ENCODE measurements at regions not wholly inside any gene's neighbourhood (a gene's known extent, or its start where the extent isn't known, plus 50 kb on each side); places are given as distances from the start of the nearest gene placed in this dataset.

DNA sequence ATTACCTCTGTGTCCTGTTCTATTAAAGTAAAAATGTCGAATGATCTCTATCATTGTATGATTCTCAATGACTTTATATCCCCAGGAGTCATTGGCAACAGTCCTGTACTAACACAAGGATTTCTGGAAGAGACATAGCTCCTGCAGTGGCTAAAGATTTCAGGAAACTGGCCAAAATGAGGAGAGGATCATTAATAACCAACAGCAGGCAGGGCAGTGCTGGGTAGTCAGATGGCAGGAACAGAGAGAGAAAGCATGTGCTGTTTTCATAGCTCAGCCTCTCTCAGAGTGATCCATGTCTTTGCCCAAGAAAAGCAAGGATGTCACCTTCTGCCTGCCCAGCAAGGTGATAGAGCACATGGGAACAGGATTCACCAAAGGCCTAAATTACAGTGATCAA is 604.7 kb upstream of the PLXNA2 start:
- no peak for DNase-seq (ENCODE audit: low spot score)

DNA sequence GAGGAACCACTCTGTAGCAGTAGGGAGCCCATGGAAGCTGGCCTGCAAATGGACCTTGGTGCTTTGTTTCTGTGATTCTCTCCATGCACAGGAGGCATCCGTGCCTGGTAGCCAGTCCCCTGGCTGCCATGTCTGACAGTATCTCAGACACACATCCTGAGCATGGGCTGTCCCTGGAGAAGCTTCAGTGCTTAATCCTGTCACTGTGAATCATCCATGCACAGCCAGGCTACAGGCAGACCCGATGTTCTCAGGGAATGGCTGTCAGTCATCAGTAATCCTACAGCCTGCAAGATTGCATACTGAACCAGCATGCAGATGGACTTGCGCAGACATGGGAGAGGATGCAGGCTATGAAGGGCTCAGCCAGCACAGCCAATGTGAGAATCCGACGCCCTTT is 606.3 kb upstream of the PLXNA2 start:
- DNase-seq (ENCODE audit: low spot score), result no peak

DNA sequence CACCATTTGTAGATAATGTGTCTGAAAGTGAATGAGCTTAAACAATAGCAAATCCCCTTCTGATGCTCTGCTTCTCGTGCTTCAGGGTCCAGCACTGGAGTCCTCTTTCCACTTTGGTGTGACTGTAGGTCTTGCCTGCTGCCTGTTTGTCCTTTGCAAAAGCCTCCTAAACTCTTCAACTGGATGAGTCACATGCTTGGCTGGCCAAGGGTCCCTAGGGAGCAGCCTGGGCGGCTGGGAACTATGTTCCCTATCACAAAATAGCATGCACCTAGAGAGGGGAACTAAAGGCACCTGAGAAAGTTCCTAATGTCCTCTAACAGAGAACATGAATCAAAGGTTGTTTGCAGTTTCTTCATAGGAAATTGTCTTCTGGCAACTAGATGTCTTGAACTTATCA is 607.2 kb upstream of the PLXNA2 start:
- DNase-seq (ENCODE audit: low spot score), result no peak

DNA sequence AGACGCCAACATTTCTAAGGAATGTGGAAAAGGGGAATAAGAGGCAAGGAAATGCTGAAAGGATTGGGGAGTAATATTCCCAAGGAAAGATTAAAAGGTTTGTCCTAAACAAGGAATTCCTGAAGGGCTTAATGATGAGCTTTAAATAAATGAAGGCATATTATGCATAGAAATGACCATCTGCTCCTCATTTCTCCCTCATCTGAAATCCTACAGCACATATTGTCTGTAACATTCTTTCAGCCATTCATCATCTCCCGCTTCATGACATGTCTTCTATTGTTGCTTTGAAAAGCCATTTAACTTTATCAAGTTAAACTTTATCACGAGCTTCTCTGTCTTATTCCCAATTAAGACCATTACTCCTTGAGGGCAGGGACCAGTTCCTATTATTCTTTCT is 608.7 kb upstream of the PLXNA2 start:
- DNase-seq (ENCODE audit: low spot score), result no peak

DNA sequence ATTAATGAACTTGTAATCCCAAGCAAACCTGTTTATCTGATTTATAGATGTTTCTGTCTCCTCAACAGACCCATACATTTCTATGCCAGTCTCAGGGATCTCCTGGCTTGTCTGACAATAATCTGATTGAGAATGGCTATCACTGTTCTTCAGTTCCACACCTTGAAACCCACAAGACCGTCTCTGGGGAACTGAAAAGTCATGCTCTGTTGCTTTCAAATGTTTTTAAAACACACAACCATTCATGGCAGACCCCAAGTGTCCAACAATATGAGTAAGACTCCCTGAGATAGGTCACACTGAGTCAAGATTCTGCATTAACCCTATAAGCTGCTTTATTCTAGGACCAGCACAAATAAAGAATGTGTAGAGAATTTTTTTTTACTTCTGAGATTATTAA is 611.2 kb upstream of the PLXNA2 start:
- DNase-seq (ENCODE audit: low spot score), result no peak

DNA sequence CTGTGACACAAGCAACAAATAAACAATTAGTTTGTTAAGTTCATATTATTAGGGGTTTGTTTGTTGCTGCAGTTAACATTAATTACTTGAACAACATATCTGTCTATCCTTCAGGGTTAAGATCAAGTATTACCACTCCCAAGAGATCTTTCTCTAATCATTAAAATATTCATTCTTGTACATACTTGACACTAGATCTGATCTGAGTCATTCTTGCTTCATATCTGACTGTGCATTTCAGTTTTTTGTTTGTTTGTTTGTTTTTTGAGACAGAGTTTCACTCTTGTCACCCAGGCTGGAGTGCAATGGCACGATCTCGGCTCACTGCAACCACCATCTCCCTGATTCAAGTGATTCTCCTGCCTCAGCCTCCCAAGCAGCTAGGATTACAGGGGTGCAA is 613.3 kb upstream of the PLXNA2 start:
- no peak for DNase-seq (ENCODE audit: low spot score)

DNA sequence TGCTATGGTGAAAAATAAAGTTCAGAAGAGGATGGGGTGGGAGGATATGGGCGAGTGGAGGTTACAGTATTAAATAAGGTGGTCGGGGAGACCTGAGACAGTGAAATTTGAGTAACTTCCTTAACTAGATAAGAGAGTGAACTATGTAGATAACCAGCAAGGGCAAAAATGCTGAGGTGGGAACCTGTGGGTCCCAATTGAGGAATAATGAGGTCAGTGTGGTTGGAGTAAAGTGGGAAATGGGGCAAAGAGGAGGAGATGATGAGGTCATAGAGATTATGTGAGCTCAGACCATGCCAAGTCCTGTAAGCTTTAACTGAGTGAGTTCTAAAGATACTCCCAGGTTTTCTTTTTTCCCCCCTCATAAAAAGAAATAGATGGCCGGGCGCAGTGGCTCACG is 614.6 kb upstream of the PLXNA2 start:
- DNase-seq (ENCODE audit: low spot score), result no peak

DNA sequence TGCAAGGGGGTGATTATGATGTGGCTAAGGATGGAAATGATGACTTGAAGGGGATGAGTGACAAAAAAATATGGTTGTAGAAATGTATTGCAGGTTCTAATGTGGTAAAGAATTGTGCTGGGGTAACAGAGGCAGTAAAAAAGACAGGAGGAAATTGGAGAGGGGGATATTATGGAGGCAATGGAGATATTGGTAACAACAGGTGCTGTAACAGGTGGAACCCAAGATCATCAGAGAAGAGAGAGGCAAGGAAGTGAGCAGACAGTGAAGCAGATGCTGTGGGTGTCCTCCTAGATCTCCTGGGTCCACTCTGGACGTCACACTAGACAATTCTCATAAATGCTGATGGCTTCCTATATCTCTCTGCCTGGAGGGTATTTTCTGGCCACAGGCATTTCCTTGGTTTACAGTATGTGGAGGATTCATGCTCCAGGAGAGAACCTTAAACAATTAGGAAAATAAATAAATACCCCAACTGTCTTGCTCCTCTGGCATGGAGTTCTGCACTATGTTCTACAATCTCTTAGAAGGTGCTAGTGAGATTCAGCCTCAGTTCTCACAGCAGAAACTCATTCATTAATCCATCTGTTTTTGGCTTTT is 620.3 kb upstream of the PLXNA2 start:
- DNase-seq (ENCODE audit: low spot score), result no peak

DNA sequence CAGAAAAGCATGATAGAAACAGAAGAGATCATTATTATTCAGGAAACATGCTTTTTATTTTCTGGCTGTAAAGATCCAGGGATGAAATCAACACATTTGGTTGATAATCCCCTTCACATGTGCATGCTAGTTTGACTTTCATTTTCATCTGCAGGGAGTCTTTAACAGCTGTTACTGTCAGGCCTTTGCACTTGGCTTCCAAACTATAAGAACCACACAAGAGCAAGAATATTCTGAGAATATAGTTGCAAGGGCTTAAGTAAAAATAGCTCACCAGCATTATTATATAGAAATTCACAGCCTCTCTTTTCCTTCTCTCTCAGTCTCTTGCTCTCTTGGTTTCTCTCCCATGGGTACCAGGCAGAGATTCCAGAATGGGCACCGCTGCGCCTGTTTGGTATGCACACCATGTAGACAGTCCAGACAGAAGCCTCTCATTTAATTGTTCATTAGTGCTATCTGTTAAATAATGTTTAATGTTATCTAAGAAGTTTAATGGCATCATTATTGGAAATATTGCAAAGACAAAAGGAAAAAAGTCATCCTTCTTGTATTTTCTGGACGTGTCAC is 622.3 kb upstream of the PLXNA2 start:
- no peak for DNase-seq (ENCODE audit: low spot score)

DNA sequence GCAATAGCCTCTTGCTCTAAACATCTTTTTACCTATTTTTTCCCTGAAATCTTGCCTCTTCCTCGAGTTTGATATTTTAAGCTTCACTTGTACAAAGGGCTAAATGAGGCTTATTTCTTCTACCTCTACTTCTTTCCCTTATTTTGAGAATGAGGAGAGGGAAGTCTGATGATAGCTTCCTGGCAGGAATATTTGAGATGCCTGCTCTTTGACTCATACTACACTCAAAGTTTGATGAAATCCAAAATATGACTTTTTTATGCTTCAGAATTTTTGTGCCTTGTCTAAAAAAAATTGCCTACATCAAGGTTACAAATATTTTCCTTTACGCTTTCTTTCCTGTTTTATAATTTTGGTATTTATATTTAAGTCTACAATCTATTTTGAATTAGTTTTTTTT is 624.4 kb upstream of the PLXNA2 start:
- no peak for DNase-seq (ENCODE audit: low spot score)

DNA sequence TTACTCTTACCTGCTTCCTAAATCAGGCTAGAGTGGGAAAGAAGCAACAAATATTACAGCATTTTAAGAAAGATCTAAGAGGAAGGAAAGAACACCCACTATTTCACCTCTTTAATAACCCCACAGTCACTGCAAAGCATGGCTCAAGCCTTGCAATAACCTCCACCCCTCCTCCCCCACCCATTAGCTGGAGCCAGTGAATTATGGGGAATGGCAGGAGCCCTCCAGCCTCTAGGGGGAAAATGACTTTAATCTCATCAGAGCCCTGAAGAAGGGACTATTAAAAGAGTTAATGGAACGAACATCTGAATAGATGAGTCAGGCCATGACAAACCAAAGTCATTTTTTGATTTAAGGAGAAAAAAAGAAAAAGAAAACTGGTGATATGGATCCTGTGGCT is 630.7 kb upstream of the PLXNA2 start:
- DNase-seq (ENCODE audit: low spot score), result no peak

DNA sequence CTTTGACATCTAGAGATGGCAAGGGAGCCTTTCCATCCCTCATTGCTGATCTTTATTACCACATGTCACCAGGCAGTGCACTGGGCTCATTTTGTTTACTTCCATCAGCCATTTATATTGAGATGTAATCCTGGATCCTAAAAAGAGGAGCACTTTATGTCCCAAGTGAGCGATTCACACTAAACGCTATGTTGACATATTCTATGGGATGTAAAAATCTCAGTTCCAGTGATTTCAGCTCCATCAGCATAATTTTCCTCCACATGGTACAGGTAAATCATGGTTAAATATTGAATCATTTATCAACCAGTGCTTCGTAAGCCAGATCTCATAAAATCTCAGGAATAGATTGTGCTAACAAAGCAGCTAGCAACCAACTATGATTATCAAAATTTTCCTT is 634.8 kb upstream of the PLXNA2 start:
- no peak for DNase-seq (ENCODE audit: low spot score)

DNA sequence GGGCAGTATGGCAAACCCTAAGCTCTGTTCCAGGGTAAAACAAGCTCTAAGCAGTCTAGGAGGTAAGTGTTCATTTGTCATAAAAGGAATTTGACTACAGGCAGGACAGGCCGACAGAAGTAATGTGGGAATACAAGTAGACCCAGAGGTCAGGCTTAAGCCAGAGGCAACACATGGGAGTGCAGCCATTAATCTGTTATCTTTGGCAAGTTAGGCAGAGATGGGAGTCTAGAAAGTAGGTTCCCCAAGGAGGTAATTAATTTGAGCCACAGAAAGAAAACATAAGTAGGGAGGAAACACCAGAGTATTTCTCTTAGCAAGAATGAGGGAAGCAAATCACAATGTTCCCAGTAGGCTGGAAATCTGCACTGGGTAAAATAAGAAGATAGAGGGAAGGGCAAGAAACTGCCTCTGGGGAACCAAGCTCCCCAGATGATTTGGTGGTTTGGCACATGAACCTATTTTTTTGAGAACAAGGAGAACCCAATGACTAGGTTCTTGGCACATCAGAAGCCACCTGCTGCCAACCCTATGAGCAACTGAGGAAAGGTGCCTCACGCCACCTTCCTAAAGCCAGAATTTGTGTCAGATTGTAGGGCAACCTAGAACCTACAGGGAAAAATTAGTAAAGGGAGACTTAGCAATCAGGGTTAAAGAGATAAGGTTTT is 636.4 kb upstream of the PLXNA2 start:
- no peak for DNase-seq (ENCODE audit: low spot score)

DNA sequence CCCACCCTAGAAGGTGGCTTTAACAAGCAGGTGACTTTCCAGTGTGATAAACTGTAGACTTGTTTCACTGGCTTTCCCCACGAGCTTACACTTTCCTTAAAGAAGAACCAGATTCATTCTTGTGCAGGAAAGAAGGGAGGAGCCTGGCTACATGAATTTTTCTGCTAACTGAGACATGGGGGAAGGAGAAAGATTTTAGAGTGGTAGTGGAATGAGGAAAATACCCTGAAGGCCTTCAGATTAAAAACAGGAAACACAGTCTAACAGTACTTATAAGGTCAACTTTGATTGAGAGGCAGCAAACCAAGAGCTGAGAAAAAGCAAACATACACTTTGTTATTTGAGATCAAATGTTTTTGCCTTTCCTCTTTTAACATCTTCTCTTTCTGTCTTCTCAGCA is 640.9 kb upstream of the PLXNA2 start:
- DNase-seq (ENCODE audit: low spot score), result no peak

DNA sequence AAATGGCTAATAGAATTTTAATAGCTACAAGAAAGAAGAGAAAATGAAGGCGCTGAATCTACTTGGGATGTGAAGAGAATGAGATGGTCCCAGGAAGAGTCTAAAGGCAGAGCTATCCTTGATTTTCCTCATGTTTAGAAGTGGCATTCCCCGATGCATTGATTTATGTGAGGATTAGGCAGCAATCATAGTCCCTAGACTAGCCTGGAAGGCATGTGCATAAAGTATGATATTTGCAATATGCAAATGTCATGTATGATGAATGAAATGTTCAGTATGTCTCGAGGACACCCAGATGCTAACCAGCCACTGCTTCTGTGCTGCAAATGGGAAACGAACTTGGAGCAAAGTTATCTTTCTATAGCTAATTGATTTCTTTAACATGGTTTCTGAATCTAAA is 641.5 kb upstream of the PLXNA2 start:
- no peak for DNase-seq (ENCODE audit: low spot score)

DNA sequence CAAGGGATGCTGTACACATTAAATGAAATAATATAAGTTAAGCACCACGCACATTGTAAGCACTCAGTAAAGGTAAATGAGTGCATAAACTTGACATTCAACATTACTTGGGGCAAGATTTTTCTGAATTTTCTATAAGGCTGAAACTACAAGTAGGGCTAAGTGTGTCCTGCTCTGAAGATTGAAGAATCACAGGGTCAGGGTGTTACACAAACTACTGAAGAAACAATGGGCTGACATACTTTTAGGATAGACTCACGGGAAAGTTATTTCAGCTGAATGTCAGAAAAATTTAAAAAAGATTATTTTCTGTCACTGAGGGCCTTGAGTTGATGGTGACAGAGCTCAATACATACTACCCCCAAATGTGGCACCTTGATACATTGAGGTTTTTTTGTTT is 644.2 kb upstream of the PLXNA2 start:
- no peak for DNase-seq (ENCODE audit: low spot score)

DNA sequence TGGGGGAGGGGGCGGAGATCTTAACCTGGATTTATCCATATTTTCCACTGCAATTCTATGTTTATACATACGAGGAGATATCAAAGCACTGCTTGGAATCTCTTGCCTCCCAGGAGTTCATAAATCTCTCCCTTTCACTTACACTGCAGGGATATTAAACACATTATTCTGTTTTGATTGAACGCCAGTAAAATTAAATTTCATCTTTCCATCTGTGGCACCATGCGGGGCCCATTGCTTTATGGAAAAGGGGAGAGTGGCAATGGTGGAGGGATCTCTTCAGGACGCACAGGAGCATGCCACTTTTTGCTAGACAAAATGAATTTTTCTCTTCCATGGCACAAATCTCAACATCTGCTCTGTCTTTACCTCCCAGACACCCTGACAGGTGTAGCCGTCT is 648.0 kb upstream of the PLXNA2 start:
- DNase-seq (ENCODE audit: low spot score), result no peak

DNA sequence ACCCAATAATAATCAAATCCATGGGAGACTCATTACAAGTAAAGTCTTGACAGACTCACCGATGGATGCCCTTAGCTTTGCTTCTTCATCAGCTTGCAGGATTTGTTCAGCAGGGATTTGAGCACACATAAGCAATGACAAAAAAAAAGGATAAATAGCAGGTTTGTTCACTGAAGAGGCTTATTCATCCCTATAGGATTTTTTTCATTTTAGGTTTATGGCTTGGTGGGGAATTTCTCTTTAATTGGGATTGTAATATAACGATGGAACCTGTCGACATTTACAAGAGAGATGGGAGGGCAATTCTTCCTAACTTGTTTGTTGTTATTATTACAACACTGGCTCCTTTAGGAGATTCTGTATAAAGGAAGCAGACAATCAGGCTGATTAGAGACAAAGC is 649.1 kb upstream of the PLXNA2 start:
- DNase-seq (ENCODE audit: low spot score), result no peak

DNA sequence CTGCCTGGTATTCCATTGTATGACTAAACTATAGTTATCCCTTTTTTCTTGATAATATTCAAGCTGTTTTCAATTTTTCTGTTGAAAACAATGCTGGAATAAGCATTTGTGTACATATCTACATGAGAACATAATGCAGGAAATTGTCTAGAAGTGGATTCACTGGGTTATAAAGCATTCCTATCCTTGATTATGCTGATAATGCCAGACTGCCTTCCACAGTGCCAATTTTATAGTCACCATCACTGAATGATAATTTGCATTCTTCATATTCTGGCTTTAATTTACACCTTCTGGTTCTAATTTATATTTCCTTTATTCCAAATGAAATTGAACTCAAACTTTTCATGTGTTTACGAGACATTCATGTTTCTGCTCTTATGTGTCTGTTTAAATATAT is 651.0 kb upstream of the PLXNA2 start:
- DNase-seq (ENCODE audit: low spot score), result no peak

DNA sequence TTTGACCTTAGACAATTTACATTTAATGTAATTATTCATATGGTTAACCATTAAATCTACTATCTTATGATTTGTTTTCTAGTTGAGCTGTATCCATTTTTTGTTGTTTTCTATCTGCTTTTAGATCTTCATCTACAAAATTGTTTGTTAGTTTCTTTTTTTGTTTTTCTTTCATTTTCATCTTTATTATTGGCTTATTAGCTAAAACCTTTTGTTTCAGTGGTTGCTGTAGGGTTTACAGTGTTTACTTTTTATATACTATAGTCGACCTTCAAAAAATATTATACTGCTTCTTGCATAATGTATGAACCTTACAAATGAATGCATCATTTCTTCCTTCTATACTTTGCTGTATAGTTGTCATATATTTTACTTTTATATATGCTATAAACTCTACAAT is 651.6 kb upstream of the PLXNA2 start:
- DNase-seq (ENCODE audit: low spot score), result no peak

DNA sequence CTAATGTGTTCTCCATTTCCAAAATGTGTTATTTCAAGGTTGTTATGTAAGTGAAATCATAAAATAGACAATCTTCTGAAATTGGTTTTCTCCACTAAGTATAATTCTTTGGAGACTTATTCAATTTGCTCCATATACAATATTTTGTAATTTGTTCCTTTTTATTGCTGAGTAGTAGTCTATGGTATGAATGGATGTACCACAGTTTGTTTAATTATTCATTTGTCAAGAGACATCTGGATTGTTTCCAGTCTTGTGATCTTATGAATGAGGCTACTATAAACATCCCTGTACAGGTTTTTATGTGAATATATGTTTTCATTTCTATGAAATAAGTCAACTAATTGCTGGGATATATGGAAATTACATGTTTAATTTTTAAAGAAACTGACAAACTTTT is 652.6 kb upstream of the PLXNA2 start:
- DNase-seq (ENCODE audit: low spot score), result no peak

DNA sequence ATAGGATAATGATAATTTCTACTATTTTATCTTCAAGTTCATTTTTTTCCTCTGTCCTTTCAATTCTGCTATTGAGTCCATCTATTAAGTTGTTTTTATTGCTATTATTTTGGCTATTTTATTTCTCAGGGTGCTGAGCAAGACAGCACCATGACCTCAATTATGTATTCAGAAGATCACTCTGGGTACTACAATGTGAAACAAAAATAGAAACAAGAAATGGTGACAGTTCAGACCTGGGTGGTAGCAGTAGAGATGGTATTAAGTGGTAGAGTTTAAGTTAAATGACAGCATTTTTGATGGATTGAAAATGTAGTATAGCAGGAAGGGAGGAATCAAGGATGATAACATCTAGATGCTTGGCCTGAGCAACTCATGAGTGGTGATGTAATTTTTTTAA is 655.3 kb upstream of the PLXNA2 start:
- no peak for DNase-seq (ENCODE audit: low spot score)

DNA sequence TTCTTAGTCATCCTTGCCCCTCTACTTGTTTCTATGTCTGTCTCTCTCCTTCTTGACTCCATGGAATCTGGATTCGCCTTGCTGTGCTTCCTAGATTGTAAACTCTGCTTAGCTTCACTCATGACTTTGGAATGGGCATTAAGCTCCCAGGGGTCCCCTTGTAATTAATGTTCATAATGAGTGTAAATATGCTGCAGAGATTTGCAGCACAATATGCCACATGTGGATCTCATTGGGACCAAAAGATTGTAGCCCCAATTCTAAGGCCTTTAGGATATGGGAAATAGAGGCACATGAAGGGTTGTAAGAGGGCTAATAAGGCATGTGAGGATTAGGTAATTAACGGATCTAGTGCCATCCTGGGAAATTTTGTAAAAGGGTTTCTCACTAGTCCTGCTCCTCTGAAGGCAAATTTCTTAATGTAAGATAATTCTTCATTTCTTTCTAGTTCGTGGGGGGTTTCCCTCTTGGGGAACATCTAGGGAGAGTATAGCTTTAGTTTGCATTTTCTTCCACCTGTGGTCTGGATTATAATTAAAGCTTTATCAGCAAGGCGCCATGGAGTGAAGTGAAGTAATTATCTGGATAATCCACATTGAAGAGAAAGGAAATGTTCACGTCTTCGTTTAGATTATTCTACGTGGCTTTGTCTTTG is 659.2 kb upstream of the PLXNA2 start:
- no peak for DNase-seq (ENCODE audit: low spot score)

DNA sequence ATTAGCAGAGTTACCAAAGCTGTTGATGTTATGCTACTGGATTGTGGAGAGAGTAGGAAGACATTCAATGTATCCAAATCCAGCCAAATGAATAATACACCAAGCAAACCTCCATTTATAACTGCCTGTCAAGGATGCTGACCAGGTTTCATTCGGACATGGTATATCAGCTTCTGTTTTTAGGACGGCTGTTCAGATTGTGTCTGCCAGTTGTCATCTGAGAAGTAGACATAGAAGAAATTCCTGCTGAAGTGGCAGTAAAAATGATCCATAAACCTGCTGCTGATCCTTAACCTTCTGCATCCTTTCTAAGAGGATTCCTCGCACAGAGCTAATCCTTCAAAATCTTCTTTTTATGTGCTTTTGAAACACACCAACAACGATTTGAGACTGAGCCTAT is 663.6 kb upstream of the PLXNA2 start:
- no peak for DNase-seq (ENCODE audit: low spot score)
